ENCODE measurements at regions not wholly inside any gene's neighbourhood (a gene's known extent, or its start where the extent isn't known, plus 50 kb on each side); places are given as distances from the start of the nearest gene placed in this dataset.
"Not testable (repeated sequence)": the region's sequence is repeated elsewhere in the genome, so short reads cannot be mapped to it uniquely, and the experiment has no call there.

- H3K36me3 Mint-ChIP-seq (ENCODE audit: low read depth); H3K27me3 Mint-ChIP-seq (ENCODE audit: low read depth); H3K27ac Mint-ChIP-seq; H3K4me3 Mint-ChIP-seq; H3K4me1 Mint-ChIP-seq (ENCODE audit: low read depth): not testable (repeated sequence)
- H3K9me3 Mint-ChIP-seq = peaks cover 19% of the 10 kb centered on the region
These were observed 934.6 kb upstream of the FOXG1 start for GRCh38 chr14:27831978-27832377.

- not testable (repeated sequence) for H3K36me3 Mint-ChIP-seq (ENCODE audit: low read depth); H3K4me3 Mint-ChIP-seq; H3K4me1 Mint-ChIP-seq (ENCODE audit: low read depth); H3K27me3 Mint-ChIP-seq (ENCODE audit: low read depth); H3K27ac Mint-ChIP-seq
- H3K9me3 Mint-ChIP-seq = peaks cover 19% of the 10 kb centered on the region
These were observed 933.6 kb upstream of the FOXG1 start for GRCh38 chr14:27833001-27833400.

GRCh38 chr14:27836386-27836785, 930.2 kb upstream of the FOXG1 start:
- Mint-ChIP-seq H3K27me3 (ENCODE audit: low read depth) (no peaks in the 10 kb centered on the region), H3K9me3 (peaks cover 23% of the 10 kb centered on the region), H3K36me3 (ENCODE audit: low read depth) (no peaks in the 10 kb centered on the region), H3K4me3 (no peak overlapping the region), H3K4me1 (ENCODE audit: low read depth) (no peaks in the 10 kb centered on the region), H3K27ac (no peak overlapping the region)

GRCh38 chr14:27845241-27845850, 921.2 kb upstream of the FOXG1 start:
- Mint-ChIP-seq H3K36me3 (ENCODE audit: low read depth) (no peaks in the 10 kb centered on the region), H3K9me3 (peaks cover 48% of the 10 kb centered on the region), H3K27me3 (ENCODE audit: low read depth) (no peaks in the 10 kb centered on the region), H3K4me3 (no peak overlapping the region), H3K27ac (no peak overlapping the region), H3K4me1 (ENCODE audit: low read depth) (no peaks in the 10 kb centered on the region)

GRCh38 chr14:27845902-27846301, 920.7 kb upstream of the FOXG1 start:
- no peaks in the 10 kb centered on the region for H3K4me1 Mint-ChIP-seq (ENCODE audit: low read depth)
- H3K36me3 Mint-ChIP-seq (ENCODE audit: low read depth) = no peaks in the 10 kb centered on the region
- no peaks in the 10 kb centered on the region for H3K27me3 Mint-ChIP-seq (ENCODE audit: low read depth)
- H3K9me3 Mint-ChIP-seq = peaks cover 45% of the 10 kb centered on the region
- H3K27ac Mint-ChIP-seq = no peak overlapping the region
- H3K4me3 Mint-ChIP-seq = no peak overlapping the region

- H3K36me3 Mint-ChIP-seq (ENCODE audit: low read depth); H3K27ac Mint-ChIP-seq: not testable (repeated sequence)
- peaks cover 48% of the 10 kb centered on the region for H3K9me3 Mint-ChIP-seq
These were observed 919.1 kb upstream of the FOXG1 start for GRCh38 chr14:27847480-27847879.

GRCh38 chr14:27849193-27849592, 917.4 kb upstream of the FOXG1 start:
- H3K4me1 Mint-ChIP-seq (ENCODE audit: low read depth); H3K36me3 Mint-ChIP-seq (ENCODE audit: low read depth); H3K4me3 Mint-ChIP-seq; H3K27me3 Mint-ChIP-seq (ENCODE audit: low read depth); H3K27ac Mint-ChIP-seq: not testable (repeated sequence)
- peaks cover 56% of the 10 kb centered on the region for H3K9me3 Mint-ChIP-seq

More at GRCh38 chr14:27847480-27847879, 919.1 kb upstream of the FOXG1 start:
- not testable (repeated sequence) for H3K4me1 Mint-ChIP-seq (ENCODE audit: low read depth); H3K27me3 Mint-ChIP-seq (ENCODE audit: low read depth); H3K4me3 Mint-ChIP-seq

- H3K9me3 Mint-ChIP-seq = peaks cover 21% of the 10 kb centered on the region
- H3K27ac Mint-ChIP-seq = no peak overlapping the region
- no peaks in the 10 kb centered on the region for H3K4me1 Mint-ChIP-seq (ENCODE audit: low read depth)
- no peaks in the 10 kb centered on the region for H3K36me3 Mint-ChIP-seq (ENCODE audit: low read depth)
- H3K4me3 Mint-ChIP-seq = no peak overlapping the region
- H3K27me3 Mint-ChIP-seq (ENCODE audit: low read depth) = no peaks in the 10 kb centered on the region
These were observed 903.9 kb upstream of the FOXG1 start for GRCh38 chr14:27862684-27863083.

- Mint-ChIP-seq H3K4me1 (ENCODE audit: low read depth) (no peaks in the 10 kb centered on the region), H3K27me3 (ENCODE audit: low read depth) (no peaks in the 10 kb centered on the region), H3K4me3 (no peak overlapping the region), H3K36me3 (ENCODE audit: low read depth) (no peaks in the 10 kb centered on the region), H3K9me3 (peaks cover 19% of the 10 kb centered on the region), H3K27ac (no peak overlapping the region)
These were observed 903.4 kb upstream of the FOXG1 start for GRCh38 chr14:27863166-27863565.

- H3K27ac Mint-ChIP-seq = no peak overlapping the region
- H3K27me3 Mint-ChIP-seq (ENCODE audit: low read depth) = no peaks in the 10 kb centered on the region
- H3K4me1 Mint-ChIP-seq (ENCODE audit: low read depth) = no peaks in the 10 kb centered on the region
- no peak overlapping the region for H3K4me3 Mint-ChIP-seq
- peaks cover 63% of the 10 kb centered on the region for H3K9me3 Mint-ChIP-seq
- H3K36me3 Mint-ChIP-seq (ENCODE audit: low read depth) = no peaks in the 10 kb centered on the region
These were observed 885.5 kb upstream of the FOXG1 start for GRCh38 chr14:27881063-27881462.

GRCh38 chr14:27881646-27882045, 884.9 kb upstream of the FOXG1 start:
- Mint-ChIP-seq H3K4me1 (ENCODE audit: low read depth) (no peaks in the 10 kb centered on the region), H3K9me3 (peaks cover 59% of the 10 kb centered on the region), H3K36me3 (ENCODE audit: low read depth) (no peaks in the 10 kb centered on the region), H3K27me3 (ENCODE audit: low read depth) (no peaks in the 10 kb centered on the region), H3K27ac (no peak overlapping the region), H3K4me3 (no peak overlapping the region)

GRCh38 chr14:27886256-27886655, 880.3 kb upstream of the FOXG1 start:
- H3K4me1 Mint-ChIP-seq (ENCODE audit: low read depth) = no peaks in the 10 kb centered on the region
- H3K36me3 Mint-ChIP-seq (ENCODE audit: low read depth) = no peaks in the 10 kb centered on the region
- H3K27me3 Mint-ChIP-seq (ENCODE audit: low read depth) = no peaks in the 10 kb centered on the region
- H3K27ac Mint-ChIP-seq = no peak overlapping the region
- peaks cover 37% of the 10 kb centered on the region for H3K9me3 Mint-ChIP-seq
- H3K4me3 Mint-ChIP-seq = no peak overlapping the region

- no peak overlapping the region for H3K4me3 Mint-ChIP-seq
- no peaks in the 10 kb centered on the region for H3K4me1 Mint-ChIP-seq (ENCODE audit: low read depth)
- H3K36me3 Mint-ChIP-seq (ENCODE audit: low read depth) = no peaks in the 10 kb centered on the region
- H3K27ac Mint-ChIP-seq = no peak overlapping the region
- H3K27me3 Mint-ChIP-seq (ENCODE audit: low read depth) = no peaks in the 10 kb centered on the region
- peaks cover 43% of the 10 kb centered on the region for H3K9me3 Mint-ChIP-seq
These were observed 876.3 kb upstream of the FOXG1 start for GRCh38 chr14:27890259-27890658.

GRCh38 chr14:27908484-27908883, 858.1 kb upstream of the FOXG1 start:
- not testable (repeated sequence) for H3K4me1 Mint-ChIP-seq (ENCODE audit: low read depth); H3K36me3 Mint-ChIP-seq (ENCODE audit: low read depth); H3K27me3 Mint-ChIP-seq (ENCODE audit: low read depth); H3K27ac Mint-ChIP-seq; H3K4me3 Mint-ChIP-seq
- peaks cover 31% of the 10 kb centered on the region for H3K9me3 Mint-ChIP-seq

- H3K27me3 Mint-ChIP-seq (ENCODE audit: low read depth) = no peaks in the 10 kb centered on the region
- H3K4me1 Mint-ChIP-seq (ENCODE audit: low read depth) = no peaks in the 10 kb centered on the region
- no peak overlapping the region for H3K4me3 Mint-ChIP-seq
- no peak overlapping the region for H3K27ac Mint-ChIP-seq
- peaks cover 22% of the 10 kb centered on the region for H3K9me3 Mint-ChIP-seq
- no peaks in the 10 kb centered on the region for H3K36me3 Mint-ChIP-seq (ENCODE audit: low read depth)
These were observed 850.3 kb upstream of the FOXG1 start for GRCh38 chr14:27916326-27916725.

- Mint-ChIP-seq H3K36me3 (ENCODE audit: low read depth) (no peaks in the 10 kb centered on the region), H3K27me3 (ENCODE audit: low read depth) (no peaks in the 10 kb centered on the region), H3K9me3 (peaks cover 17% of the 10 kb centered on the region), H3K4me1 (ENCODE audit: low read depth) (no peaks in the 10 kb centered on the region), H3K27ac (no peak overlapping the region), H3K4me3 (no peak overlapping the region)
These were observed 848.7 kb upstream of the FOXG1 start for GRCh38 chr14:27917896-27918295.

All from T-helper 1 cell treated with Interleukin-12 subunit alpha and Interleukin-12 subunit beta and Interleukin-4 antibody, amounts not matched to agents 30 μg/mL and 1 μg/mL, for 36 hours (primary cell).